ENCODE measurements at regions not wholly inside any gene's neighbourhood (a gene's known extent, or its start where the extent isn't known, plus 50 kb on each side); places are given as distances from the start of the nearest gene placed in this dataset.
"Not testable (repeated sequence)": the region's sequence is repeated elsewhere in the genome, so short reads cannot be mapped to it uniquely, and the experiment has no call there.

GRCh38 chrY:18599606-18600005, 53.1 kb downstream of the HSFY1 start:
- not testable (repeated sequence) for H3K9me3 ChIP-seq (ENCODE audit: low read length); H3K27ac ChIP-seq (ENCODE audit: low read depth, low read length, poor library complexity, severe bottlenecking); H3F3A ChIP-seq (ENCODE audit: insufficient read depth, low read length); H3K36me3 ChIP-seq (ENCODE audit: insufficient read depth, low read length); H3K4me3 ChIP-seq (ENCODE audit: low read depth, low read length, poor library complexity, severe bottlenecking); H3K9ac ChIP-seq (ENCODE audit: low read length); H2AFZ ChIP-seq (ENCODE audit: low read length); H3K4me2 ChIP-seq (ENCODE audit: low read length); H3K9me2 ChIP-seq (ENCODE audit: low read depth, low read length); H3K79me2 ChIP-seq (ENCODE audit: insufficient read depth, low read length); H4K20me1 ChIP-seq (ENCODE audit: insufficient read depth, low read length); H3K27me3 ChIP-seq (ENCODE audit: insufficient read depth, low read length); H3K4me1 ChIP-seq (ENCODE audit: insufficient read depth, low read length, severe bottlenecking)

DNA sequence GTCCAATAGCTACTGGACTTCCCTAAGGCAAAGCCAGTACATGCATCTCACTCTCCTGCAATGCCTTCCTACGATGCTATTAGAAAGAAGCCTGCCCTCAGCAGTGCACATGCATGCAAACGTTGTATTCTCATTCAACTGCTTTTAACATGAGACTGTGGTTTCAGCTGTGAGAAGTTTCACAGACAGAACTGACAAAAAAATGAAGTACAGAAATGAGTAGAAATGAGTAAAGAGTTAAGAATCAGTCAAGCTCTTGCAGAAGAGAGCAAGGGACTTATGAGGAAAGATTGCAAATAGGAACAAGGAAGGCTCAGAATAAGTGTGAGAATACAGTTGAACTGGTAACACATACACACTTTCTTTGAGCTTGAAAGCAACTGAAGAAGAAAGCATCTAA, 54.8 kb downstream of the HSFY1 start:
- H3K79me2 ChIP-seq (ENCODE audit: insufficient read depth, low read length); H3K27ac ChIP-seq (ENCODE audit: low read depth, low read length, poor library complexity, severe bottlenecking); H3K9me2 ChIP-seq (ENCODE audit: low read depth, low read length); H3K27me3 ChIP-seq (ENCODE audit: insufficient read depth, low read length); H3K9ac ChIP-seq (ENCODE audit: low read length); H3K4me1 ChIP-seq (ENCODE audit: insufficient read depth, low read length, severe bottlenecking); H4K20me1 ChIP-seq (ENCODE audit: insufficient read depth, low read length); H2AFZ ChIP-seq (ENCODE audit: low read length); H3K9me3 ChIP-seq (ENCODE audit: low read length); H3F3A ChIP-seq (ENCODE audit: insufficient read depth, low read length); H3K4me2 ChIP-seq (ENCODE audit: low read length); H3K36me3 ChIP-seq (ENCODE audit: insufficient read depth, low read length); H3K4me3 ChIP-seq (ENCODE audit: low read depth, low read length, poor library complexity, severe bottlenecking): not testable (repeated sequence)

- H3K36me3 ChIP-seq (ENCODE audit: insufficient read depth, low read length); H3K4me3 ChIP-seq (ENCODE audit: low read depth, low read length, poor library complexity, severe bottlenecking); H3K4me1 ChIP-seq (ENCODE audit: insufficient read depth, low read length, severe bottlenecking); H3F3A ChIP-seq (ENCODE audit: insufficient read depth, low read length); H3K27ac ChIP-seq (ENCODE audit: low read depth, low read length, poor library complexity, severe bottlenecking); H4K20me1 ChIP-seq (ENCODE audit: insufficient read depth, low read length); H3K9me2 ChIP-seq (ENCODE audit: low read depth, low read length); H2AFZ ChIP-seq (ENCODE audit: low read length); H3K9me3 ChIP-seq (ENCODE audit: low read length); H3K27me3 ChIP-seq (ENCODE audit: insufficient read depth, low read length); H3K9ac ChIP-seq (ENCODE audit: low read length); H3K4me2 ChIP-seq (ENCODE audit: low read length); H3K79me2 ChIP-seq (ENCODE audit: insufficient read depth, low read length): not testable (repeated sequence)
These were observed 59.7 kb downstream of the HSFY1 start for GRCh38 chrY:18606251-18606650.

DNA sequence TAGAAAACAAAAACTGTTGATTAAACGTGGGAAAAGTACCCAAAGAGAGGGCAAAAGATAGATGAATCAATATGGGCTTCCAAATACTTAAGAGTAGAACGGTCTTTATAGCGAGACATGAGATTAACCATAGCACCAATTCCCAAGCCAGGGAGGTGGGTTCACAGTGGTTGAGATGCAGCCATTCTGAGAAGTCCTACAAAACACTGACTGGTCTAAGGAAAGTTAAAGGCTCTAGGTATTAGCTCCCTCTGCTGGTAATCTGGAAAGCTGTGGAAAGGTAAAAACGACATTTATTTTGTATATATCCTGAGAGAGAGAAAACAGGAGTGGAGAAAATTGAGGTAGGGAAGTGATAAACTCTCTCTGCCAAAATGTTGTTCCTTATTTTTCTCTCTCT, 61.7 kb downstream of the HSFY1 start:
- not testable (repeated sequence) for H3K9me3 ChIP-seq (ENCODE audit: low read length); H4K20me1 ChIP-seq (ENCODE audit: insufficient read depth, low read length)

GRCh38 chrY:18615809-18616208, 69.3 kb downstream of the HSFY1 start:
- H3K27ac ChIP-seq (ENCODE audit: low read depth, low read length, poor library complexity, severe bottlenecking); H3K9me3 ChIP-seq (ENCODE audit: low read length); H3K4me3 ChIP-seq (ENCODE audit: low read depth, low read length, poor library complexity, severe bottlenecking); H3K79me2 ChIP-seq (ENCODE audit: insufficient read depth, low read length); H3K9me2 ChIP-seq (ENCODE audit: low read depth, low read length); H3K9ac ChIP-seq (ENCODE audit: low read length); H3F3A ChIP-seq (ENCODE audit: insufficient read depth, low read length); H3K27me3 ChIP-seq (ENCODE audit: insufficient read depth, low read length); H4K20me1 ChIP-seq (ENCODE audit: insufficient read depth, low read length); H3K4me2 ChIP-seq (ENCODE audit: low read length); H3K4me1 ChIP-seq (ENCODE audit: insufficient read depth, low read length, severe bottlenecking); H2AFZ ChIP-seq (ENCODE audit: low read length); H3K36me3 ChIP-seq (ENCODE audit: insufficient read depth, low read length): not testable (repeated sequence)

More for the DNA sequence above, 61.7 kb downstream of the HSFY1 start:
- not testable (repeated sequence) for H3K36me3 ChIP-seq (ENCODE audit: insufficient read depth, low read length); H3K27ac ChIP-seq (ENCODE audit: low read depth, low read length, poor library complexity, severe bottlenecking); H3K9ac ChIP-seq (ENCODE audit: low read length); H3K4me1 ChIP-seq (ENCODE audit: insufficient read depth, low read length, severe bottlenecking); H3K4me2 ChIP-seq (ENCODE audit: low read length); H3F3A ChIP-seq (ENCODE audit: insufficient read depth, low read length); H3K4me3 ChIP-seq (ENCODE audit: low read depth, low read length, poor library complexity, severe bottlenecking); H3K9me2 ChIP-seq (ENCODE audit: low read depth, low read length); H2AFZ ChIP-seq (ENCODE audit: low read length); H3K27me3 ChIP-seq (ENCODE audit: insufficient read depth, low read length); H3K79me2 ChIP-seq (ENCODE audit: insufficient read depth, low read length)

DNA sequence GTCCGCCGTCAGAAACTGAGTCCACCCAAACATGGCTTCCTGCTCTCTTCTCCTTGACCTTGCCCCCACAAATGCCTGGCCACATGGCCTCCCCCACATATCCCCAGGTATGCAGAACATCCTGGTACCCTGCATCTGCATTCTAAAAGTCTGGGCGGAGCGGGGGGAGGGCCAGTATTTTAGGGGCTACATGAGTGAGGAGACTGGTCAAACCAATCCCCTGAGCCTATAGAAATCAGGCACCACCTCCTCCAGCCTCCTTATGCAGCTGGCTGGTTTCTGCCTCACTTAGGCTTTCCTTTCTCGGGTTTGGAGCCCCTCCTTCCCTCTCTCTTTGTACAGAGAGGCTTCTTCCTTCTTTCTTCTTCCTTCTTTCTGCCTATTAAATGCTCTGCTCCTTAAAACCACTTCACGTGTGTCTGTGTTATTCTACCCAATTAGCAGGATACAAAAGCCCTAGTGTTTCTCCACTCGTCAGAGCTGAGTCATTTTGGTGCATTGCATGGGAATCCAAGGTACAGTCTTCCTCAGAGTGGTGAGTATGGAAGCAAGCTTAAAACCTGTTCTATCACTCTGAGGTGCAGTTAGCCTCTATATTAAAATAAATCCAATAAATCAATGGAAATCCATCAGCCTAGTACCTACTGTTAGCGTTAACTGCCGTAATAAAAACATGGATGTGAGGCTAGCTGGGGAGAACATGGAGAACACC, 83.4 kb downstream of the HSFY1 start:
- not testable (repeated sequence) for H3K27me3 ChIP-seq (ENCODE audit: insufficient read depth, low read length); H4K20me1 ChIP-seq (ENCODE audit: insufficient read depth, low read length); H3K79me2 ChIP-seq (ENCODE audit: insufficient read depth, low read length); H3K4me2 ChIP-seq (ENCODE audit: low read length); H2AFZ ChIP-seq (ENCODE audit: low read length); H3K9me3 ChIP-seq (ENCODE audit: low read length); H3K27ac ChIP-seq (ENCODE audit: low read depth, low read length, poor library complexity, severe bottlenecking); H3K4me3 ChIP-seq (ENCODE audit: low read depth, low read length, poor library complexity, severe bottlenecking); H3K4me1 ChIP-seq (ENCODE audit: insufficient read depth, low read length, severe bottlenecking); H3K9ac ChIP-seq (ENCODE audit: low read length); H3K36me3 ChIP-seq (ENCODE audit: insufficient read depth, low read length); H3F3A ChIP-seq (ENCODE audit: insufficient read depth, low read length); H3K9me2 ChIP-seq (ENCODE audit: low read depth, low read length)

GRCh38 chrY:18630571-18630970, 84.1 kb downstream of the HSFY1 start:
- H3K27ac ChIP-seq (ENCODE audit: low read depth, low read length, poor library complexity, severe bottlenecking); H3K79me2 ChIP-seq (ENCODE audit: insufficient read depth, low read length); H3K36me3 ChIP-seq (ENCODE audit: insufficient read depth, low read length); H2AFZ ChIP-seq (ENCODE audit: low read length); H3K4me3 ChIP-seq (ENCODE audit: low read depth, low read length, poor library complexity, severe bottlenecking); H3K9me3 ChIP-seq (ENCODE audit: low read length); H3K9me2 ChIP-seq (ENCODE audit: low read depth, low read length); H4K20me1 ChIP-seq (ENCODE audit: insufficient read depth, low read length); H3K9ac ChIP-seq (ENCODE audit: low read length); H3K4me1 ChIP-seq (ENCODE audit: insufficient read depth, low read length, severe bottlenecking); H3K27me3 ChIP-seq (ENCODE audit: insufficient read depth, low read length); H3K4me2 ChIP-seq (ENCODE audit: low read length); H3F3A ChIP-seq (ENCODE audit: insufficient read depth, low read length): not testable (repeated sequence)

- H3K9me2 ChIP-seq (ENCODE audit: low read depth, low read length); H4K20me1 ChIP-seq (ENCODE audit: insufficient read depth, low read length); H3K4me1 ChIP-seq (ENCODE audit: insufficient read depth, low read length, severe bottlenecking); H2AFZ ChIP-seq (ENCODE audit: low read length); H3K4me3 ChIP-seq (ENCODE audit: low read depth, low read length, poor library complexity, severe bottlenecking); H3K9me3 ChIP-seq (ENCODE audit: low read length); H3K27ac ChIP-seq (ENCODE audit: low read depth, low read length, poor library complexity, severe bottlenecking); H3K4me2 ChIP-seq (ENCODE audit: low read length); H3F3A ChIP-seq (ENCODE audit: insufficient read depth, low read length); H3K36me3 ChIP-seq (ENCODE audit: insufficient read depth, low read length); H3K27me3 ChIP-seq (ENCODE audit: insufficient read depth, low read length); H3K9ac ChIP-seq (ENCODE audit: low read length); H3K79me2 ChIP-seq (ENCODE audit: insufficient read depth, low read length): not testable (repeated sequence)
These were observed 85.1 kb downstream of the HSFY1 start for GRCh38 chrY:18631610-18632009.

Measured in OCI-LY1 (cell line).